ENCODE measurements at regions not wholly inside any gene's neighbourhood (a gene's known extent, or its start where the extent isn't known, plus 50 kb on each side); places are given as distances from the start of the nearest gene placed in this dataset.

- H3K27ac ChIP-seq = no peak overlapping the region
- DNase-seq (ENCODE audit: low spot score) = no peak
- no peaks in the 10 kb centered on the region for H3K36me3 ChIP-seq
- H3K4me1 ChIP-seq = peaks cover 0 to 22% of the 10 kb centered on the region in 2 donors
- no peak overlapping the region for H3K4me3 ChIP-seq
- TF ChIP-seq, protein P1, sequence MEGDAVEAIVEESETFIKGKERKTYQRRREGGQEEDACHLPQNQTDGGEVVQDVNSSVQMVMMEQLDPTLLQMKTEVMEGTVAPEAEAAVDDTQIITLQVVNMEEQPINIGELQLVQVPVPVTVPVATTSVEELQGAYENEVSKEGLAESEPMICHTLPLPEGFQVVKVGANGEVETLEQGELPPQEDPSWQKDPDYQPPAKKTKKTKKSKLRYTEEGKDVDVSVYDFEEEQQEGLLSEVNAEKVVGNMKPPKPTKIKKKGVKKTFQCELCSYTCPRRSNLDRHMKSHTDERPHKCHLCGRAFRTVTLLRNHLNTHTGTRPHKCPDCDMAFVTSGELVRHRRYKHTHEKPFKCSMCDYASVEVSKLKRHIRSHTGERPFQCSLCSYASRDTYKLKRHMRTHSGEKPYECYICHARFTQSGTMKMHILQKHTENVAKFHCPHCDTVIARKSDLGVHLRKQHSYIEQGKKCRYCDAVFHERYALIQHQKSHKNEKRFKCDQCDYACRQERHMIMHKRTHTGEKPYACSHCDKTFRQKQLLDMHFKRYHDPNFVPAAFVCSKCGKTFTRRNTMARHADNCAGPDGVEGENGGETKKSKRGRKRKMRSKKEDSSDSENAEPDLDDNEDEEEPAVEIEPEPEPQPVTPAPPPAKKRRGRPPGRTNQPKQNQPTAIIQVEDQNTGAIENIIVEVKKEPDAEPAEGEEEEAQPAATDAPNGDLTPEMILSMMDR (IDR thresholded peaks at IDR 0.05) = no peak
- no peaks in the 10 kb centered on the region for H3K9me3 ChIP-seq
- no peaks in the 10 kb centered on the region for H3K27me3 ChIP-seq
Observed at GRCh38 chr3:101155825-101156224, 162.6 kb upstream of the ABI3BP start.

- TF ChIP-seq, protein P1 (IDR thresholded peaks at IDR 0.05) = no peak
- H3K9me3 ChIP-seq = no peaks in the 10 kb centered on the region
- H3K27ac ChIP-seq = no peak overlapping the region
- no peaks in the 10 kb centered on the region for H3K27me3 ChIP-seq
- H3K4me1 ChIP-seq = peaks cover 0 to 22% of the 10 kb centered on the region in 2 donors
- H3K4me3 ChIP-seq = no peak overlapping the region
- no peak for DNase-seq (ENCODE audit: low spot score)
- H3K36me3 ChIP-seq = no peaks in the 10 kb centered on the region
Observed at GRCh38 chr3:101154401-101154800, 161.2 kb upstream of the ABI3BP start.

- no peaks in the 10 kb centered on the region for H3K36me3 ChIP-seq
- H3K27me3 ChIP-seq = no peaks in the 10 kb centered on the region
- peaks cover 0 to 15% of the 10 kb centered on the region in 2 donors for H3K4me1 ChIP-seq
- no peak for DNase-seq (ENCODE audit: low spot score)
- no peak overlapping the region for H3K27ac ChIP-seq
- H3K4me3 ChIP-seq = no peak overlapping the region
- TF ChIP-seq, protein P1 (IDR thresholded peaks at IDR 0.05) = no peak
- H3K9me3 ChIP-seq = no peaks in the 10 kb centered on the region
Observed at GRCh38 chr3:101151286-101151913, 158.2 kb upstream of the ABI3BP start.

GRCh38 chr3:101150504-101150903 lies 157.3 kb upstream of the ABI3BP start:
- Histone ChIP-seq H3K27me3 (no peaks in the 10 kb centered on the region), H3K9me3 (no peaks in the 10 kb centered on the region), H3K4me1 (peaks cover 0 to 6% of the 10 kb centered on the region in 2 donors), H3K4me3 (no peak overlapping the region), H3K36me3 (no peaks in the 10 kb centered on the region), H3K27ac (no peak overlapping the region)
- DNase-seq (ENCODE audit: low spot score) = no peak
- TF ChIP-seq, protein P1 (IDR thresholded peaks at IDR 0.05) = no peak

DNA sequence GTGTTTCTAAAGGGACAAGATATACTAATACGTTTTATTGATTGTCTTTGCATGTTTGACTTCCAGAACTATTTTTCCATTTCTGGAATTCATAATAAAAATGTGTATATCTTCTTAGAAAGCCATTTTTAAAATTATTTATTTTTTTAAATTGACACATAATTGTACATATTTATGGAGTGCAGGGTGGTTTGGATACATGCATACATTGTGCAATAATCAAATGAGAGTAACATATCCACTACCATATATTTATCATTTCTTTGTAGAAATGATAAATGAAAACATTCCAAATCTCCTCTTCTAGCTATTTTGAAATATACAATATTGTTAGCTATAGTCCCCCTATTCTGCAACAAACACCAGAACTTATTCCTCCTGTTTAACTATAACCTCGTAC lies 156.5 kb upstream of the ABI3BP start:
- Histone ChIP-seq H3K4me3 (no peak overlapping the region), H3K27me3 (no peaks in the 10 kb centered on the region), H3K36me3 (no peaks in the 10 kb centered on the region), H3K27ac (no peak overlapping the region), H3K9me3 (no peaks in the 10 kb centered on the region), H3K4me1 (peaks cover 0 to 3% of the 10 kb centered on the region in 2 donors)
- DNase-seq (ENCODE audit: low spot score) = no peak
- TF ChIP-seq, protein P1 (IDR thresholded peaks at IDR 0.05) = no peak

- no peak overlapping the region for H3K4me3 ChIP-seq
- no peaks in the 10 kb centered on the region for H3K4me1 ChIP-seq
- H3K9me3 ChIP-seq = no peaks in the 10 kb centered on the region
- no peaks in the 10 kb centered on the region for H3K36me3 ChIP-seq
- TF ChIP-seq, protein P1 (IDR thresholded peaks at IDR 0.05) = no peak
- no peak overlapping the region for H3K27ac ChIP-seq
- no peaks in the 10 kb centered on the region for H3K27me3 ChIP-seq
- no peak for DNase-seq (ENCODE audit: low spot score)
Observed at GRCh38 chr3:101149251-101149650, 156.0 kb upstream of the ABI3BP start.

Data from right atrium auricular region (tissue), 2 donors.